ENCODE measurements at regions not wholly inside any gene's neighbourhood (a gene's known extent, or its start where the extent isn't known, plus 50 kb on each side); places are given as distances from the start of the nearest gene placed in this dataset.

DNA sequence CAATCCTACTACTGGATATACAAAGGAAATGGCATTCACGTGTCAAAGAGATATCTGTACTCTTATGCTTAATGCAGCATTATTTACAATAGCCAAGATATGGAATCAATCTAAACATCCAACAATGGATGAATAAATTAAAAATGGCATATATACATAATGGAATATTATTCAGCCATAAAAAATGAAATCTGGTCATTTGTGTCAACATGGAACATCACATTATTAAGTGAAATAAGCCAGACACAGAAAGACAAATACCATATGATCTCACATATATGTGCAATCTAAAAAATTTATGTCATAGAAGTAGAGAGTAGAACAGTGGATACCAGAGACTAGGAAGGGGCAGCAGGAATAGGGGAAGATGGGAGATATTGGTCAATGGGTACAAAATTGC is 228.8 kb upstream of the TBX3 start (continued):
- TF ChIP-seq, protein P1, sequence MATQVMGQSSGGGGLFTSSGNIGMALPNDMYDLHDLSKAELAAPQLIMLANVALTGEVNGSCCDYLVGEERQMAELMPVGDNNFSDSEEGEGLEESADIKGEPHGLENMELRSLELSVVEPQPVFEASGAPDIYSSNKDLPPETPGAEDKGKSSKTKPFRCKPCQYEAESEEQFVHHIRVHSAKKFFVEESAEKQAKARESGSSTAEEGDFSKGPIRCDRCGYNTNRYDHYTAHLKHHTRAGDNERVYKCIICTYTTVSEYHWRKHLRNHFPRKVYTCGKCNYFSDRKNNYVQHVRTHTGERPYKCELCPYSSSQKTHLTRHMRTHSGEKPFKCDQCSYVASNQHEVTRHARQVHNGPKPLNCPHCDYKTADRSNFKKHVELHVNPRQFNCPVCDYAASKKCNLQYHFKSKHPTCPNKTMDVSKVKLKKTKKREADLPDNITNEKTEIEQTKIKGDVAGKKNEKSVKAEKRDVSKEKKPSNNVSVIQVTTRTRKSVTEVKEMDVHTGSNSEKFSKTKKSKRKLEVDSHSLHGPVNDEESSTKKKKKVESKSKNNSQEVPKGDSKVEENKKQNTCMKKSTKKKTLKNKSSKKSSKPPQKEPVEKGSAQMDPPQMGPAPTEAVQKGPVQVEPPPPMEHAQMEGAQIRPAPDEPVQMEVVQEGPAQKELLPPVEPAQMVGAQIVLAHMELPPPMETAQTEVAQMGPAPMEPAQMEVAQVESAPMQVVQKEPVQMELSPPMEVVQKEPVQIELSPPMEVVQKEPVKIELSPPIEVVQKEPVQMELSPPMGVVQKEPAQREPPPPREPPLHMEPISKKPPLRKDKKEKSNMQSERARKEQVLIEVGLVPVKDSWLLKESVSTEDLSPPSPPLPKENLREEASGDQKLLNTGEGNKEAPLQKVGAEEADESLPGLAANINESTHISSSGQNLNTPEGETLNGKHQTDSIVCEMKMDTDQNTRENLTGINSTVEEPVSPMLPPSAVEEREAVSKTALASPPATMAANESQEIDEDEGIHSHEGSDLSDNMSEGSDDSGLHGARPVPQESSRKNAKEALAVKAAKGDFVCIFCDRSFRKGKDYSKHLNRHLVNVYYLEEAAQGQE (IDR thresholded peaks at IDR 0.05): no peak

DNA sequence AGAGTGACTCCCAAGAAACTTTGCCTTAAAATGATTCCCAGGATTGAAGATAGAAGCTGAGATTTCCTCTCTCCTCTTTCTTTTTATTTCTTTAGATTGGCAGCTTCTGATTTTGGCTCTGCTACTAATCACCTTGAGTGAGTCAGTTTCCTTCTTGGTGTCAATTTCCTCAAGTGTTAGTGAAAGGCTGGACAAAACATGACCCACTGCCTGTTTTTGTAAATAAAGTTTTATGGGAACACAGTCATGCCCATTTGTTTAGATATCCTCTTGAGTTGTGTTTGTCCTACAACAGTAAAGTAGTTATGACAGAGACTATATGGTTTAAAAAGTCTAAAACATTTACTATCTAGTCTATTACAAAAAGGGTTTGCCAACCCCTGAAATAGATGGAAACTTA is 227.2 kb upstream of the TBX3 start:
- Histone ChIP-seq H3K27ac (ENCODE audit: low read depth in 1 of 2, low read length in 2 of 2) (no peak overlapping the region), H3K9ac (ENCODE audit: low read depth in 1 of 2, low read length in 2 of 2) (no peak overlapping the region), H3K4me1 (ENCODE audit: control insufficient read depth in 4 of 4, insufficient read depth in 4 of 4, low read length in 3 of 4) (no peaks in the 10 kb centered on the region), H3K36me3 (ENCODE audit: control insufficient read depth in 4 of 4, insufficient read depth in 3 of 4, low read depth in 1 of 4, low read length in 3 of 4) (no peaks in the 10 kb centered on the region), H3K4me3 (ENCODE audit: low read depth in 1 of 3, low read length in 3 of 3) (no peak overlapping the region), H3K9me3 (ENCODE audit: control insufficient read depth in 4 of 4, low read length in 3 of 4) (no peaks in the 10 kb centered on the region), H3K27me3 (ENCODE audit: control insufficient read depth in 4 of 4, insufficient read depth in 4 of 4, low read length in 3 of 4) (no peaks in the 10 kb centered on the region)
- TF ChIP-seq, protein P2, sequence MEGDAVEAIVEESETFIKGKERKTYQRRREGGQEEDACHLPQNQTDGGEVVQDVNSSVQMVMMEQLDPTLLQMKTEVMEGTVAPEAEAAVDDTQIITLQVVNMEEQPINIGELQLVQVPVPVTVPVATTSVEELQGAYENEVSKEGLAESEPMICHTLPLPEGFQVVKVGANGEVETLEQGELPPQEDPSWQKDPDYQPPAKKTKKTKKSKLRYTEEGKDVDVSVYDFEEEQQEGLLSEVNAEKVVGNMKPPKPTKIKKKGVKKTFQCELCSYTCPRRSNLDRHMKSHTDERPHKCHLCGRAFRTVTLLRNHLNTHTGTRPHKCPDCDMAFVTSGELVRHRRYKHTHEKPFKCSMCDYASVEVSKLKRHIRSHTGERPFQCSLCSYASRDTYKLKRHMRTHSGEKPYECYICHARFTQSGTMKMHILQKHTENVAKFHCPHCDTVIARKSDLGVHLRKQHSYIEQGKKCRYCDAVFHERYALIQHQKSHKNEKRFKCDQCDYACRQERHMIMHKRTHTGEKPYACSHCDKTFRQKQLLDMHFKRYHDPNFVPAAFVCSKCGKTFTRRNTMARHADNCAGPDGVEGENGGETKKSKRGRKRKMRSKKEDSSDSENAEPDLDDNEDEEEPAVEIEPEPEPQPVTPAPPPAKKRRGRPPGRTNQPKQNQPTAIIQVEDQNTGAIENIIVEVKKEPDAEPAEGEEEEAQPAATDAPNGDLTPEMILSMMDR (IDR thresholded peaks at IDR 0.05; ENCODE audit: low read depth, low read length, missing input control): no peak
- TF ChIP-seq EGR1 (IDR thresholded peaks at IDR 0.05; ENCODE audit: low read depth in 2 of 2) (no peak), SP1 (IDR thresholded peaks at IDR 0.05) (no peak), TAF1 (conservative IDR thresholded peaks at IDR 0.05) (no peak), FOXA1 (IDR thresholded peaks at IDR 0.05) (no peak), FOXA2 (IDR thresholded peaks at IDR 0.05) (no peak), NR2F2 (IDR thresholded peaks at IDR 0.05) (no peak)
- no peak for DNase-seq (ENCODE audit: low spot score)

DNA sequence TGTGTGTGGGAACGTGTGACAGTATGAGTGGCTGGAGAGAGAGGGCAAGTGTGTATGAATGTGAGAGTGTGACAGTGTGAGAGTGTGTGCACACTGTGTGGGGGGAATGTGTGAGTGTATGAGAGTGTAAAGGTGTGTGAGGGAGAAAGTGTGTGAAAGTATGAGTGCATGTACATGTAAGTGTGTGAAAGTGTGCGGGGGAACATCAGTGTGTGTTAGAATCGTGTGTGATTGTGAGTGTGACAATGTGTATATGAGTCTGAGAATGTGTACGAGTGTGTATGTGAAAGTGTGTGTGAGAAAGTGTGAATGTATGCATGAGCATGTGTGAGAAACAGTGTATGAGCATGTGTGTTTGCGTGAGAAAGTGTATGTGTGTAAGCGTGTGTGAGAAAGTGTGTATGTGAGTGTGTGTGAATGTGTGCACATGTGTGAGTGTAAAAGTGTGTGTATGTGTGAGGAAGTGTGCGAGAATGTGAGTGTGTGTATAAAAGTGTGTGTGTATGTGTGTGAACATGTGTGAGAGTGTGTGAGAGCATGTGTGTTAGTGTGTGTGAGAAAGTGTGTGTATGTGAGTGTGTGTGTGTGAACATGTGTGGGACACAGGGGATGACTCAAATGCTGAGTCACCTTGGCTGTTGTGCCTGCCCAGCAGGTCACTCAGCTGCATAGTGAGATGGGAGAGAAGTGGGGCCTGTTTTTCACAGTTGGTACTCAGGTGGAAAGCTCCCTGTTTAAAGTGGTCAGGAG is 220.5 kb upstream of the TBX3 start:
- H3K9ac ChIP-seq (ENCODE audit: low read depth in 1 of 2, low read length in 2 of 2): no peak overlapping the region
- no peaks in the 10 kb centered on the region for H3K9me3 ChIP-seq (ENCODE audit: control insufficient read depth in 4 of 4, low read length in 3 of 4)
- H3K4me1 ChIP-seq (ENCODE audit: control insufficient read depth in 4 of 4, insufficient read depth in 4 of 4, low read length in 3 of 4): no peaks in the 10 kb centered on the region
- TF ChIP-seq, protein P3, sequence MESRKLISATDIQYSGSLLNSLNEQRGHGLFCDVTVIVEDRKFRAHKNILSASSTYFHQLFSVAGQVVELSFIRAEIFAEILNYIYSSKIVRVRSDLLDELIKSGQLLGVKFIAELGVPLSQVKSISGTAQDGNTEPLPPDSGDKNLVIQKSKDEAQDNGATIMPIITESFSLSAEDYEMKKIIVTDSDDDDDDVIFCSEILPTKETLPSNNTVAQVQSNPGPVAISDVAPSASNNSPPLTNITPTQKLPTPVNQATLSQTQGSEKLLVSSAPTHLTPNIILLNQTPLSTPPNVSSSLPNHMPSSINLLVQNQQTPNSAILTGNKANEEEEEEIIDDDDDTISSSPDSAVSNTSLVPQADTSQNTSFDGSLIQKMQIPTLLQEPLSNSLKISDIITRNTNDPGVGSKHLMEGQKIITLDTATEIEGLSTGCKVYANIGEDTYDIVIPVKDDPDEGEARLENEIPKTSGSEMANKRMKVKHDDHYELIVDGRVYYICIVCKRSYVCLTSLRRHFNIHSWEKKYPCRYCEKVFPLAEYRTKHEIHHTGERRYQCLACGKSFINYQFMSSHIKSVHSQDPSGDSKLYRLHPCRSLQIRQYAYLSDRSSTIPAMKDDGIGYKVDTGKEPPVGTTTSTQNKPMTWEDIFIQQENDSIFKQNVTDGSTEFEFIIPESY (IDR thresholded peaks at IDR 0.05): no peak
- TF ChIP-seq FOXA1 (IDR thresholded peaks at IDR 0.05) (no peak), YY1 (IDR thresholded peaks at IDR 0.05) (no peak), TAF1 (conservative IDR thresholded peaks at IDR 0.05) (no peak), NR2F2 (IDR thresholded peaks at IDR 0.05) (no peak), HNF4G (IDR thresholded peaks at IDR 0.05) (no peak)
- TF ChIP-seq, protein P4, sequence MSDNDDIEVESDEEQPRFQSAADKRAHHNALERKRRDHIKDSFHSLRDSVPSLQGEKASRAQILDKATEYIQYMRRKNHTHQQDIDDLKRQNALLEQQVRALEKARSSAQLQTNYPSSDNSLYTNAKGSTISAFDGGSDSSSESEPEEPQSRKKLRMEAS (IDR thresholded peaks at IDR 0.05): no peak
- TF ChIP-seq, protein P5, sequence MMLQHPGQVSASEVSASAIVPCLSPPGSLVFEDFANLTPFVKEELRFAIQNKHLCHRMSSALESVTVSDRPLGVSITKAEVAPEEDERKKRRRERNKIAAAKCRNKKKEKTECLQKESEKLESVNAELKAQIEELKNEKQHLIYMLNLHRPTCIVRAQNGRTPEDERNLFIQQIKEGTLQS (IDR thresholded peaks at IDR 0.05): no peak
- TF ChIP-seq, protein P1 (IDR thresholded peaks at IDR 0.05): no peak
- no peaks in the 10 kb centered on the region for H3K36me3 ChIP-seq (ENCODE audit: control insufficient read depth in 4 of 4, insufficient read depth in 3 of 4, low read depth in 1 of 4, low read length in 3 of 4)
- H3K27ac ChIP-seq (ENCODE audit: low read depth in 1 of 2, low read length in 2 of 2): no peak overlapping the region
- WGBS: 93% methylated on average over 7 of the region's 7 CpGs
- H3K27me3 ChIP-seq (ENCODE audit: control insufficient read depth in 4 of 4, insufficient read depth in 4 of 4, low read length in 3 of 4): no peaks in the 10 kb centered on the region
- no peak overlapping the region for H3K4me3 ChIP-seq (ENCODE audit: low read depth in 1 of 3, low read length in 3 of 3)
- no peak for DNase-seq (ENCODE audit: low spot score)

Data from liver (tissue), 8 donors.